ENCODE measurements at regions not wholly inside any gene's neighbourhood (a gene's known extent, or its start where the extent isn't known, plus 50 kb on each side); places are given as distances from the start of the nearest gene placed in this dataset.

DNA sequence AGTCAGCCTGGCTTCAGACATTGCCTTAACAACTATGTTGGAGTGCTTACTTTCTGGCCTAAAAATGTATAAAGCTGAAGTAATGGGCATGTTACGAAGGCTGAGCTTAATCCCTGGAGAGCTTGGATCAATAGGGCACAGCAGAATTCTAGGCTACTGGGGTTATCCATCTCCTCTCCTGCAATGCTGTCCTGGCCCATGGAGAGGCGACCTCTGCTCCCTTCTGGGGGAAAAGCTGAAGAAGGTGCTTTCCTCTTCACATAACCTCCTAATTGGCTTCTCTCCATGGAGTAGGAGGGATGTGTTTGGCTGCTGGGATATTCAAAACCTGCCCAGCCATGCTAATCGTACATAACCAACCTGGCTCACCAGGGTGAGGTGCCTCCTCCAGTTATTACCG lies 403.5 kb downstream of the DMRT2 start:
- no peaks in the 10 kb centered on the region for H3K36me3 Mint-ChIP-seq (ENCODE audit: low read depth)
- ATAC-seq (no peak), DNase-seq (no peak)
- H3K27me3 Mint-ChIP-seq: peaks cover 4% of the 10 kb centered on the region
- POLR2A ChIA-PET: no interaction called here
- CTCF ChIA-PET: no interaction called here
- TF ChIP-seq, protein P1, sequence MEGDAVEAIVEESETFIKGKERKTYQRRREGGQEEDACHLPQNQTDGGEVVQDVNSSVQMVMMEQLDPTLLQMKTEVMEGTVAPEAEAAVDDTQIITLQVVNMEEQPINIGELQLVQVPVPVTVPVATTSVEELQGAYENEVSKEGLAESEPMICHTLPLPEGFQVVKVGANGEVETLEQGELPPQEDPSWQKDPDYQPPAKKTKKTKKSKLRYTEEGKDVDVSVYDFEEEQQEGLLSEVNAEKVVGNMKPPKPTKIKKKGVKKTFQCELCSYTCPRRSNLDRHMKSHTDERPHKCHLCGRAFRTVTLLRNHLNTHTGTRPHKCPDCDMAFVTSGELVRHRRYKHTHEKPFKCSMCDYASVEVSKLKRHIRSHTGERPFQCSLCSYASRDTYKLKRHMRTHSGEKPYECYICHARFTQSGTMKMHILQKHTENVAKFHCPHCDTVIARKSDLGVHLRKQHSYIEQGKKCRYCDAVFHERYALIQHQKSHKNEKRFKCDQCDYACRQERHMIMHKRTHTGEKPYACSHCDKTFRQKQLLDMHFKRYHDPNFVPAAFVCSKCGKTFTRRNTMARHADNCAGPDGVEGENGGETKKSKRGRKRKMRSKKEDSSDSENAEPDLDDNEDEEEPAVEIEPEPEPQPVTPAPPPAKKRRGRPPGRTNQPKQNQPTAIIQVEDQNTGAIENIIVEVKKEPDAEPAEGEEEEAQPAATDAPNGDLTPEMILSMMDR (IDR thresholded peaks at IDR 0.05): no peak
- H3K27ac Mint-ChIP-seq: no peak overlapping the region
- intact Hi-C loops (cut with micrococcal nuclease): no loop called here
- H3K4me1 Mint-ChIP-seq (ENCODE audit: low read depth): no peaks in the 10 kb centered on the region
- H3K9me3 Mint-ChIP-seq: no peaks in the 10 kb centered on the region
- H3K4me3 Mint-ChIP-seq: no peak overlapping the region

DNA sequence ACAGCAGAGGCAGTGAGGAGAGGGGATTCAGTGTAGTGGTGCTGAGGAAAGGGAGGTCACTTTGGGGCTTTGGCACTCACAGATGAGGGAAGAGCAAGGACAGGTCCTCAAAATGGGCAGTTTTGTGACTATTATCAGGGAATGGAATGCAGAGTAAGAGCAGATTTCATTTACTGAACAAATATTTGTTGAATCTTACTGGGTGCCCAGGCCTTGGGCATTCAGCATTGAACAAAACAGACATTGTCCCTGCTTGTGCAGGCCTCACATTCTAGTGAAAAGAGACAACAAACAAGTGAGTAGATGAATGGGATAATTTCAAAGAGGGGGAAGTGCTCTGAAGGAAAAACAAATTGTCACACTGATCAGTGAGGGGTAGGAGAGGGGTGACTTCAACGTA lies 404.1 kb downstream of the DMRT2 start:
- ChIA-PET CTCF (no interaction called here), POLR2A (no interaction called here)
- H3K4me3 Mint-ChIP-seq: no peak overlapping the region
- TF ChIP-seq, protein P1 (IDR thresholded peaks at IDR 0.05): no peak
- H3K9me3 Mint-ChIP-seq: no peaks in the 10 kb centered on the region
- no peak overlapping the region for H3K27ac Mint-ChIP-seq
- intact Hi-C loops (cut with micrococcal nuclease): no loop called here
- H3K4me1 Mint-ChIP-seq (ENCODE audit: low read depth): no peaks in the 10 kb centered on the region
- DNase-seq (no peak), ATAC-seq (no peak)
- H3K27me3 Mint-ChIP-seq: peaks cover 4% of the 10 kb centered on the region
- H3K36me3 Mint-ChIP-seq (ENCODE audit: low read depth): no peaks in the 10 kb centered on the region

DNA sequence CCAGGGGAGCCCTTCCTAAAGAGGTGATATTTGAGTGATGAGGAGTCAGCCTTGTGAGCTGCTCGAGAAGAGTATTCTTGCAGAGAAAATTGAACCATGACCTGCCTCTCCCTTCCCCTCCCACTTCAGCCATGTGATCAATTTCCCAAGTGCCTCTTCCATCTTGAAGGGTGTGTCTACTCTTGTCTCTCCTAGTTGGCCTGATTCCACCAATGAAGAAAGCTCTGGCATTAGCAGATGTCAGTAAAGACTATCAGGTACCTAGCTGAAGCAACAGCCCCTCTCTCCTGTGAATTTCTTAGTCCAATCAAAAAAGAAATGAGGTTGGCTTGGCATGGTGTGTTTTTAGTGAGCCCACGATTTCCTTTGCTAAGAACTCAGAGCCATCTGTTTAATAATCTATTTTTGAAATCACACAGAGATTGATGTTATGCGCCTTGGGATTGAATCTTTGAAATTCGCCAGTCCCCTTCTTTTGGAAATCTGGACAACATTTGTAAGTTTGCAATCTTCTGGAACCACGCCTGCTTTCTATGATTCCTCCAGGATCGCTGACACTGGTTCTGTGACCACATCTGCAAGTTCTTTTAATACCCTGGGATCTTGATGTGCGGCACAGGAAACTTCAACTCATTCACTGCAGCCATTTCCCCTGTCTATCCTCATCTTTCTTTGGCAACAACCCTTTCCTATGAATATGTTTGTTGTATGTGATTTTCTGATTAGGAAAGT lies 404.6 kb downstream of the DMRT2 start:
- ChIA-PET CTCF (no interaction called here), POLR2A (no interaction called here)
- no peak overlapping the region for H3K4me3 Mint-ChIP-seq
- TF ChIP-seq, protein P1 (IDR thresholded peaks at IDR 0.05): no peak
- no peaks in the 10 kb centered on the region for H3K4me1 Mint-ChIP-seq (ENCODE audit: low read depth)
- H3K27ac Mint-ChIP-seq: no peak overlapping the region
- intact Hi-C loops (cut with micrococcal nuclease): no loop called here
- no peaks in the 10 kb centered on the region for H3K9me3 Mint-ChIP-seq
- H3K27me3 Mint-ChIP-seq: peaks cover 4% of the 10 kb centered on the region
- ATAC-seq (no peak), DNase-seq (no peak)
- H3K36me3 Mint-ChIP-seq (ENCODE audit: low read depth): no peaks in the 10 kb centered on the region

- ChIA-PET POLR2A (no interaction called here), CTCF (no interaction called here)
- Mint-ChIP-seq H3K27ac (no peak overlapping the region), H3K27me3 (peaks cover 4% of the 10 kb centered on the region), H3K9me3 (no peaks in the 10 kb centered on the region), H3K36me3 (ENCODE audit: low read depth) (no peaks in the 10 kb centered on the region), H3K4me3 (no peak overlapping the region), H3K4me1 (ENCODE audit: low read depth) (no peaks in the 10 kb centered on the region)
- no peak for ATAC-seq
- DNase-seq: no peak
- TF ChIP-seq, protein P1 (IDR thresholded peaks at IDR 0.05): no peak
- intact Hi-C loops (cut with micrococcal nuclease): no loop called here
Observed at GRCh38 chr9:1455766-1456165, 405.6 kb downstream of the DMRT2 start.

- Mint-ChIP-seq H3K27me3 (peaks cover 4% of the 10 kb centered on the region), H3K27ac (no peak overlapping the region), H3K9me3 (no peaks in the 10 kb centered on the region), H3K4me3 (no peak overlapping the region), H3K4me1 (ENCODE audit: low read depth) (no peaks in the 10 kb centered on the region), H3K36me3 (ENCODE audit: low read depth) (no peaks in the 10 kb centered on the region)
- ChIA-PET POLR2A (no interaction called here), CTCF (no interaction called here)
- intact Hi-C loops (cut with micrococcal nuclease): no loop called here
- DNase-seq (no peak), ATAC-seq (no peak)
- TF ChIP-seq, protein P1 (IDR thresholded peaks at IDR 0.05): no peak
Observed at GRCh38 chr9:1456301-1457024, 406.3 kb downstream of the DMRT2 start.
